H9 (cell line): ENCODE measurements at regions not wholly inside any gene's neighbourhood (a gene's known extent, or its start where the extent isn't known, plus 50 kb on each side); places are given as distances from the start of the nearest gene placed in this dataset.

Experiments
- DNase-seq: peaks from one replicate; pipeline ENCODE4 v3.0.0-alpha.2; 2017
- H2AFZ ChIP-seq: one replicate; pipeline ENCODE4 v1.6.1; 2013; ENCODE audit warnings: mild to moderate bottlenecking, low read length, control low read depth, moderate library complexity
- H2AK5ac ChIP-seq: 2 replicates; pipeline ENCODE4 v1.6.1; 2013; ENCODE audit warnings: low read length, control low read depth, mixed read lengths; ENCODE audit not compliant: insufficient read length
- H2BK120ac ChIP-seq: one replicate; pipeline ENCODE4 v1.6.1; 2013; ENCODE audit warnings: low read depth, mild to moderate bottlenecking, low read length, control low read depth, inconsistent platforms; ENCODE audit not compliant: poor library complexity, severe bottlenecking
- H2BK12ac ChIP-seq: 2 replicates; pipeline ENCODE4 v1.6.1; 2013; ENCODE audit warnings: low read length, control low read depth, mixed read lengths, low read depth; ENCODE audit not compliant: insufficient read length
- H2BK15ac ChIP-seq: 2 replicates; pipeline ENCODE4 v1.6.1; 2013; ENCODE audit warnings: low read depth, low read length, control low read depth
- H2BK20ac ChIP-seq: one replicate; pipeline ENCODE4 v1.6.1; 2013; ENCODE audit warnings: low read depth, mild to moderate bottlenecking, low read length, control low read depth, inconsistent platforms; ENCODE audit not compliant: poor library complexity, severe bottlenecking
- H2BK5ac ChIP-seq: 2 replicates; pipeline ENCODE4 v1.6.1; 2013; ENCODE audit warnings: low read length, control low read depth, mixed read lengths; ENCODE audit not compliant: insufficient read length
- H3K14ac ChIP-seq: 2 replicates; pipeline ENCODE4 v1.6.1; 2013; ENCODE audit warnings: low read length, control low read depth; ENCODE audit not compliant: insufficient read depth
- H3K18ac ChIP-seq: 2 replicates; pipeline ENCODE4 v1.6.1; 2013; ENCODE audit warnings: low read depth, mild to moderate bottlenecking, mixed read lengths, low read length, control low read depth; ENCODE audit not compliant: insufficient read length
- H3K23ac ChIP-seq: 2 replicates; pipeline ENCODE4 v1.6.1; 2013; ENCODE audit warnings: low read length, control low read depth, mixed read lengths, low read depth; ENCODE audit not compliant: insufficient read length
- H3K23me2 ChIP-seq: 2 replicates; pipeline ENCODE4 v1.6.1; 2013; ENCODE audit warnings: low read depth, mild to moderate bottlenecking, mixed read lengths, low read length, control low read depth; ENCODE audit not compliant: insufficient read length, poor library complexity, severe bottlenecking
- H3K27ac ChIP-seq: 2 replicates; pipeline ENCODE4 v1.5.1; 2013; ENCODE audit warnings: low read length, control low read depth, mixed read lengths, low read depth; ENCODE audit not compliant: insufficient read length
- H3K27me3 ChIP-seq: 2 replicates; pipeline ENCODE4 v1.6.1; 2013; ENCODE audit warnings: low read length, control low read depth, inconsistent platforms; ENCODE audit not compliant: insufficient read depth
- H3K4ac ChIP-seq: 2 replicates; pipeline ENCODE4 v1.6.1; 2013; ENCODE audit warnings: low read depth, mild to moderate bottlenecking, control low read depth, inconsistent platforms, low read length, moderate library complexity
- H3K4me1 ChIP-seq: 2 replicates; pipeline ENCODE4 v1.6.1; 2013; ENCODE audit warnings: low read length, control low read depth, inconsistent platforms; ENCODE audit not compliant: insufficient read depth
- H3K4me2 ChIP-seq: 2 replicates; pipeline ENCODE4 v1.6.1; 2013; ENCODE audit warnings: low read length, control low read depth, mixed read lengths; ENCODE audit not compliant: insufficient read length, insufficient read depth
- H3K56ac ChIP-seq: 2 replicates; pipeline ENCODE4 v1.6.1; 2013; ENCODE audit warnings: low read depth, mild to moderate bottlenecking, mixed read lengths, low read length, control low read depth; ENCODE audit not compliant: insufficient read length
- H3K79me1 ChIP-seq: 2 replicates; pipeline ENCODE4 v1.6.1; 2013; ENCODE audit warnings: low read depth, mild to moderate bottlenecking, moderate library complexity, low read length, control low read depth, inconsistent platforms; ENCODE audit not compliant: insufficient read depth, poor library complexity, severe bottlenecking
- H3K79me2 ChIP-seq: 2 replicates; pipeline ENCODE4 v1.6.1; 2013; ENCODE audit warnings: low read length, control low read depth, inconsistent platforms; ENCODE audit not compliant: insufficient read depth
- H3K9ac ChIP-seq: 2 replicates; pipeline ENCODE4 v1.6.1; 2013; ENCODE audit warnings: low read length, control low read depth, mixed read lengths; ENCODE audit not compliant: insufficient read length; ENCODE audit errors: extremely low read depth
- H3K9me3 ChIP-seq: one replicate; pipeline ENCODE4 v1.6.1; 2013; ENCODE audit warnings: low read depth, low read length, inconsistent platforms; ENCODE audit not compliant: control insufficient read depth
- H3T11ph ChIP-seq: one replicate; pipeline ENCODE4 v1.6.1; 2013; ENCODE audit warnings: mild to moderate bottlenecking, low read length, control low read depth, inconsistent platforms
- H4K20me1 ChIP-seq: one replicate; pipeline ENCODE4 v1.6.1; 2013; ENCODE audit not compliant: control insufficient read depth, insufficient read length, insufficient read depth
- H4K5ac ChIP-seq: 2 replicates; pipeline ENCODE4 v1.6.1; 2013; ENCODE audit warnings: low read depth, mild to moderate bottlenecking, mixed read lengths, low read length, control low read depth; ENCODE audit not compliant: insufficient read length
- H4K8ac ChIP-seq: replicated peaks from 2 replicates; pipeline ENCODE4 v1.6.1; 2013; ENCODE audit warnings: low read length, control low read depth, mixed read lengths, low read depth; ENCODE audit not compliant: insufficient read length
- H4K91ac ChIP-seq: 2 replicates; pipeline ENCODE4 v1.6.1; 2013; ENCODE audit warnings: low read depth, mild to moderate bottlenecking, moderate library complexity, mixed read lengths, low read length, control low read depth; ENCODE audit not compliant: insufficient read length
- H3K27ac Mint-ChIP-seq, 3 experiments: 2 replicates in 2 of 3; 3 replicates in 1 of 3; pipeline ENCODE4 v1.8.0; 2020 to 2021; ENCODE audit warnings: mixed read lengths in 3 of 3, mild to moderate bottlenecking in 1 of 3, moderate library complexity in 1 of 3
- H3K27me3 Mint-ChIP-seq: 2 replicates; pipeline ENCODE4 v1.8.0; 2021; ENCODE audit warnings: low read depth, mild to moderate bottlenecking, moderate library complexity, mixed read lengths
- H3K36me3 Mint-ChIP-seq, 3 experiments: 2 replicates in 2 of 3; 3 replicates in 1 of 3; pipeline ENCODE4 v1.8.0; 2020 to 2021; ENCODE audit warnings: low read depth in 3 of 3, mixed read lengths in 3 of 3; ENCODE audit not compliant: insufficient read depth in 1 of 3
- H3K4me1 Mint-ChIP-seq, 2 experiments: 2 replicates each; pipeline ENCODE4 v1.8.0; 2020; ENCODE audit warnings: mixed read lengths in 2 of 2
- H3K4me3 Mint-ChIP-seq, 2 experiments: 2 replicates in 1 of 2; 3 replicates in 1 of 2; pipeline ENCODE4 v1.8.0; 2020 to 2021; ENCODE audit warnings: mild to moderate bottlenecking in 2 of 2, mixed read lengths in 2 of 2, moderate library complexity in 1 of 2
- H3K9me3 Mint-ChIP-seq, 2 experiments: 2 replicates in 1 of 2; 3 replicates in 1 of 2; pipeline ENCODE4 v1.8.0; 2020; ENCODE audit warnings: mild to moderate bottlenecking in 2 of 2, mixed read lengths in 2 of 2, moderate library complexity in 1 of 2
- WGBS: extraction: QIAGEN DNeasy Blood & Tissue Kit; methylation state at CpG from one replicate; pipeline ENCODE4 v1.1.7; 2013; ENCODE audit warnings: missing lambda C conversion rate, low lambda C conversion rate, mixed read lengths; ENCODE audit not compliant: insufficient read length; ENCODE audit errors: extremely low coverage; 5-methylcytosine and 5-hydroxymethylcytosine counted together
- TF ChIP-seq, protein P1 (sequence below): fragments of 200-600 bp; sonication (generic); conservative IDR thresholded peaks from 3 replicates; pipeline ENCODE4 v1.8.0; 2021; ENCODE audit warnings: antibody characterized with exemption, mild to moderate bottlenecking

DNA sequence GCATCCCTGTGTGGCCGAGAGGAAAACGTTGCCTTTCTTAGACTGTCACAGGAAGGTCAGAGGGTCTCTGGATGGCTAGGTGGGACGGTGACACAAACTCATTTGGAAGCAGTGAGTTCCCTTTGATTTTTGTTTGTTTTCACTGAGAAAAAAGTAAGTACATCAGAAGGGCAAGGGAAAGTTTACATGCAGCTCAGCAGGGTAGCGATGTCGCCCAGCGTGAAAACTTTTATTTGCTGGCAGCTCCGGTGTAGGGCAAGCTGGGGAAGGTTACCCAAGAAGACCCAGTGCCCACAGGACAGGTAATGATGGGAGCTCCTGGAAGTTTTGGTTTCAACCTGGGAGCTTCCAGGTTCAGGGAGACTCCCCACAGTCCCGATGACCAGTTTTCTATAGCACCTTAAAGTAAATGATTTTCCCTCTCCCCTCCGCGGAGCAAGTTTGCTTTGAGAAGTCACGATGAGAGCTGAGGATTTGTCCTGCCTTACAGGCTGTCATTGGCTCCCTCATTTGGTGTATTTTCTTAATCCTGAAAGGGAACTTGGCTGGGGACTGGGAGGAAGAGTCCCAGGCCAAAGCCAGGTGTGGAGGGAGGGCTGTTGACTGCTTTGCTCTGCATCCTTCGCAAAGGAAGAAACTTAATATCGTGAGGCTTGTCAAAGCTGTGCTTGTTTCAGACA is 64.7 kb upstream of the ESRRB start:
- Histone ChIP-seq H3K18ac (no peak overlapping the region), H3K23ac (no peak overlapping the region), H4K8ac (no peak overlapping the region), H2BK15ac (no peak overlapping the region), H3K27ac (no peak overlapping the region), H3K4ac (no peak overlapping the region), H4K20me1 (no peaks in the 10 kb centered on the region), H3T11ph (no peak overlapping the region), H3K27me3 (peaks cover 4% of the 10 kb centered on the region; the same call in 1 of the 2 replicates), H3K23me2 (peaks cover 8% of the 10 kb centered on the region), H2AFZ (no peak overlapping the region), H3K4me1 (peaks cover 16% of the 10 kb centered on the region; the same call in 1 of the 2 replicates), H3K56ac (no peak overlapping the region), H3K9me3 (no peaks in the 10 kb centered on the region), H4K5ac (no peak overlapping the region), H3K9ac (peak overlapping the region; percentile 4), H3K79me2 (no peaks in the 10 kb centered on the region), H4K91ac (no peak overlapping the region), H3K4me2 (peak overlapping the region; percentile 87), H2BK20ac (no peak overlapping the region), H2BK12ac (no peak overlapping the region), H3K14ac (no peak overlapping the region), H2BK5ac (no peak overlapping the region), H2BK120ac (no peak overlapping the region), H3K79me1 (no peaks in the 10 kb centered on the region), H2AK5ac (no peak overlapping the region)
- Mint-ChIP-seq H3K27ac (no peak overlapping the region), H3K36me3 (no peaks in the 10 kb centered on the region), H3K4me3 (peak overlapping the region; percentile 19 to 76; a peak in 4 of 5 replicates), H3K4me1 (peaks cover 52 to 72% of the 10 kb centered on the region in 2 experiments), H3K9me3 (no peaks in the 10 kb centered on the region; a peak in 1 of 5 replicates), H3K27me3 (peaks cover 79% of the 10 kb centered on the region)
- DNase-seq: no peak
- WGBS: no CpG with 5 or more reads among the region's 13 CpGs
- TF ChIP-seq, protein P1, sequence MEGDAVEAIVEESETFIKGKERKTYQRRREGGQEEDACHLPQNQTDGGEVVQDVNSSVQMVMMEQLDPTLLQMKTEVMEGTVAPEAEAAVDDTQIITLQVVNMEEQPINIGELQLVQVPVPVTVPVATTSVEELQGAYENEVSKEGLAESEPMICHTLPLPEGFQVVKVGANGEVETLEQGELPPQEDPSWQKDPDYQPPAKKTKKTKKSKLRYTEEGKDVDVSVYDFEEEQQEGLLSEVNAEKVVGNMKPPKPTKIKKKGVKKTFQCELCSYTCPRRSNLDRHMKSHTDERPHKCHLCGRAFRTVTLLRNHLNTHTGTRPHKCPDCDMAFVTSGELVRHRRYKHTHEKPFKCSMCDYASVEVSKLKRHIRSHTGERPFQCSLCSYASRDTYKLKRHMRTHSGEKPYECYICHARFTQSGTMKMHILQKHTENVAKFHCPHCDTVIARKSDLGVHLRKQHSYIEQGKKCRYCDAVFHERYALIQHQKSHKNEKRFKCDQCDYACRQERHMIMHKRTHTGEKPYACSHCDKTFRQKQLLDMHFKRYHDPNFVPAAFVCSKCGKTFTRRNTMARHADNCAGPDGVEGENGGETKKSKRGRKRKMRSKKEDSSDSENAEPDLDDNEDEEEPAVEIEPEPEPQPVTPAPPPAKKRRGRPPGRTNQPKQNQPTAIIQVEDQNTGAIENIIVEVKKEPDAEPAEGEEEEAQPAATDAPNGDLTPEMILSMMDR: no peak
